GM18873 (cell line): ENCODE measurements at regions not wholly inside any gene's neighbourhood (a gene's known extent, or its start where the extent isn't known, plus 50 kb on each side); places are given as distances from the start of the nearest gene placed in this dataset.

ENCODE experiments used
- ATAC-seq: cut with Tn5 transposase; IDR thresholded peaks from one replicate; pipeline ENCODE4 v1.9.1; 2021; ENCODE audit warnings: mild to moderate bottlenecking, moderate library complexity, moderate number of reproducible peaks; ENCODE audit not compliant: unreplicated experiment, low FRiP score

DNA sequence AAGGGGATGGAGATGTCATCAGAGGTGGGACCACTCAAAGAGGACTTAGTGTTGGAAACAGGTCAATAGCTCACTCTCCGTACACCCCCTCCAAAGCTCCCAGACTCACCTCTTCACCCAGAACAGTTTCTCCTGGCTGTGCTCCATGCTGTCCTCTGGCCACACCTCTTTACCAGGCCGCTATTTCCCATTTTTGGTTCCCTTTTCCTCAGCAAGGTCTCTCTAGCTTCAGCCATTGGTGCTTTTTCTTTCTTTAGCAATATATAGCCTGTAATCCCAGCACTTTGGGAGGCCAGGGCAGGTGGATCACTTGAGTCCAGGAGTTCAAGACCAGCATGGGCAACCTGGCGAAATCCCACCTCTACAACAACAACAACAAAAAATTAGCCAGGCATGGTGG lies 123.6 kb upstream of the SMAD3 start:
- no peak for ATAC-seq

DNA sequence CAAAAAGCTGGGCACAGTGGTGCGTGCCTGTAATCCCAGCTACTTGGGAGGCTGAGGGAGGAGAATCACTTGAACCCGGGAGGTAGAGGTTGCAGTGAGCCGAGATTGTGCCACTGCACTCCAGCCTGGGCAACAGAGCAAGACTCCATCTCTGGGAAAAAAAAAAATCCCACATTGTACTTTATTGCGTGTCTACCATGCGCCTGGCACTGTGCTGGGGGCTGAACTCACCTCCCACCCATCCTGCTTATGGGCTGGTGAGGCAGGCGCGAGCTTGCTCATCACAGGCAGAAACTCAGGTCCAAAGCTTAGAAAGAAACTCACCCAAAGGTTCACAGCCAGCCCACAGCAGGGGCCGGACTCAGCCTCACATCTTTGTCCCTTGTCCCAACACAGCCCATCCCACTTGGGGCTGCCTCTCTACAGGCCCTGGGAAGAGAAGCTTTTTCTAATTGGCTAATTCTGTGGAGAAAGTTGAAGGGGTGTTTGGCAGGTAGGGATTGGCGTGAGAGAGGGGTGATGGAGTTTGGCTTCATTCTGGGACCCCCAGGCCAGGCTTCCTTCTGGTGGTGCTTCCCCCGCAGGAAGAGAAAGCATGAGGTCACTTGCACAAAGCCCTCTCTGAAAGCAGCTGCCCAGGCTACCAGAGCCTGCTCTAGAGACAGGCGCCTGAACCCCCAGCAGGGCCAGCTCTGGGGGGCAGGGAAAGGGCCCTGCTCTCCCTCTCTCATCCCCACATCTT lies 122.6 kb upstream of the SMAD3 start:
- no peak for ATAC-seq

DNA sequence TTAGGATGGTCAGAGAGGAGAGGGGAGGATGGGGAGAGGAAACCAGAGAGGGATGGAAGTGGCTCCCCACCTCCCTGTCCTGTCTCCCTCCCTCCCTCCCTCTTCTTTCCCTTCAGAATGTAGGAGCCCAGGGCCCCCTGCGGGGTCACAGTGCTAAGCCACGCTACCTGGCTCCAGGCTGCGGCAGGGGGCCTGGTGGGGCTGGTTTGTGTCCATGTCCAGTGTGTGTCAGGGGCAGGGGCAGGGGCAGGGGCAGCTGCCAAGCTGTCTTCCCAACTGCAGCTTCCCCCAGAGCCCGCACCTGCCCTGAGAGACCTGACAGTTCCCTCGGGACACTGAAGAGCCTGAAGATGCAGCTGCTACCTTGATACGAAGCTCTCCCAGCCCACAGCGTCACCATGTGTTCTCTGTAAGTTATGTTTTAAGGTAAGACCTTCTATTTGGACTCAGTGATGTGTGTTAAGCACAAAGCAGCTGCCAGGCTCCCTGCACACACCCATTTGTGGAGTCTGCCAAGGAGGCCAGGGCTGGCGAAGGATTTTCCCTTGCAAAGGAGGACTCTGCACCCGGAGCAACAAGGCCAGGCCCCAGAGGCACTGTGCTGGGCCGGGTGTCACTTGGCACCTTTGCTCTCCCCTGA lies 121.8 kb upstream of the SMAD3 start:
- no peak for ATAC-seq

DNA sequence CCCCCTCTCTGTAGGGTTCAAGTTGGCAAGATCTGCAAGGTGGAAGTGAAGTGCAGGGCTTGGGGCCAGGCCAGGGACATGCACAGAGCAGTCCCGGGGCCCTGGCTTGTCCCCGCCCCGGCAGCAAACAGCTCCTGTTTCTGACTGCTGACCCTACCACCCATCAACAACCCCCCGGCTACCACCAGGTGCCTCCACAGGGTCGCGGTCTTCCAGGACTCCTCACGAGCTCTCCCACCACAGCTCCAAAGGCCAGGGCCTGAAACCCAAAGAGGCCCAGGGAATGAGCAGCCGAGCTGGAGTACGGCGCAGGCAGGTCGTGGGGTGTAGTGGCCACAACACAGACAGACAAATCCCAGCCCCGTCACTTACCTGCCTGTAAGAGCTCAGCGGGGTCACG lies 121.3 kb upstream of the SMAD3 start:
- ATAC-seq = no peak

DNA sequence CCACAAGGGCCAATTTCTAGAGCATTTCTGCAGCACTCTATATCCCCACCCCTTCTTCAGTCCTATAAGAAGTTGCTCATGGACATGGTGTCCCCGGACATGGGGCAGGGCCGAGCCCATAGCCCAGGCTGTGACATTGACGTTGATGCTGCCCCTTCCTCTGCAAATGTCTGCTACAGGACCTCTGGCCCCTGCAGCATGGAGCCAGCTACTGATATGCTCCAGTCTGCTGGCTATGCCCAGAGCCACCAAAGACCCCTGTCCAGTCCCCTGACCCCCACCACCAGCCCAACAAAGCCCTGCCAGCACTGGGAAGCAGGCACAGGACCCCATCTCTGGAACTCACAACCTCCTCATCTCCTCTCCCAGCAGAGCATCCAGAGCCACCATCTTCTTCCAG lies 120.1 kb upstream of the SMAD3 start:
- ATAC-seq = no peak

DNA sequence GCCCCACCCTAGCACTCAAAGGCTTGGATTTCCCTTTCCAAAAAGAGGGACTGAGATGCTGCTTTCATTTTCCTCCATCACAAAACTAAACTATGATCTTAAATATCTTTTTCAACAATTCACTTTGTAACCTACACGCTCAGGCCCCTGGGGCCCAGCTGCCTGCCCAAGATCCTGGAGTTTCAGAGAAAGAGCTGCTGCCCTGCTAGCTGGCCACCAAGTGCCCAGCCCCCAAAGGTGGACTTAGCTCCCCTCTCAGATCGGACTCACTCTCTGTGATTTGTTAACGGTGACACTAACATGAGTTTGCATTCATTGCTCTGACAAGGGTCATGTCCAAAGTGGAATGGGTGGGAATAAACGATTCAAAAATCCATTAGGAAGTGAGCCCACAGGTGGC lies 119.6 kb upstream of the SMAD3 start:
- no peak for ATAC-seq

DNA sequence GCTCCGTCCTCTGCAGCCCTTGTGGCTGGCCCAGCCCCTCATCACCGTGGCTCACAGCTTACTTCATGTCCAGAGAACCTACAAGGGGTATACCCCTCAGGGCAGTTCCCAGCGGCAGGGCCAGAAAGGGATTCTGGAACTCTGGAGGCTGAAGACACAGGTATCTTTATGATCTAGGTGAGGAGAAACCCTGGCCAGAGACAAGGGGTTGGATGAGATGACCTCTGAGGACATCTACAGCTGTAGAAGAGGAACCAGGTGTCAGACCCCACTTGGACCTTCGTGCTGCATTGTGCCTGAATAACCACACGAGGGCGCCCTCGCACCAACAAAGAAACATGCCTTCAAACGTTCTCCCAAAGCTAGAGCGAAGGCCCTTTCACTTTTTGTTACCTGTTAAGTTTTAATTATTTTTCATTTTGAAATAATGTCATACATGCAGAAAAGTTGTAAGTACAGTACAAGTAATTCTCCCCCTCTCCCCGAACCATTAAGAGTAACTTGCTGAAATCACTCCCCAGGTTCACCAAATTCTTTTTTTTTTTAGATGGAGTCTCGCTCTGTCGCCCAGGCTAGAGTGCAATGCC lies 118.7 kb upstream of the SMAD3 start:
- no peak for ATAC-seq

DNA sequence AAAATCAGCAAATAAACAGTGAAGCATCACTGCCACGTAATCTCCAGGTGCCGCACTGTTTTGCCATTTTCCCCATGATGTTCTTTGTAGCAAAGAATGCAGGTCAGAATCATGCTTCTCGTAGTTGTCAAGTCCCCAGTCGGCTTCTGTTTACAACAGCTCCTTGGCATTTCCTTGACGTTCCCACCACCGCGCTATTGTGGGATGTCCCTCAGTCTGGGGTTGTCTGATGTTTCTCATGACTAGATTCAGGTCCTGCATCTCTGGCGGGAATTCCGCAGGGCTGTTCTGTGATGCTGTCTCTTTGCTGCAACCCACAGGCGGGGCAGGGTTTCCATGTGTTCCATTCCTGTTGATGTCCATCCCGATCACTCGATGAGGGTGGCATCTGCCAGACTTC lies 117.9 kb upstream of the SMAD3 start:
- no peak for ATAC-seq

DNA sequence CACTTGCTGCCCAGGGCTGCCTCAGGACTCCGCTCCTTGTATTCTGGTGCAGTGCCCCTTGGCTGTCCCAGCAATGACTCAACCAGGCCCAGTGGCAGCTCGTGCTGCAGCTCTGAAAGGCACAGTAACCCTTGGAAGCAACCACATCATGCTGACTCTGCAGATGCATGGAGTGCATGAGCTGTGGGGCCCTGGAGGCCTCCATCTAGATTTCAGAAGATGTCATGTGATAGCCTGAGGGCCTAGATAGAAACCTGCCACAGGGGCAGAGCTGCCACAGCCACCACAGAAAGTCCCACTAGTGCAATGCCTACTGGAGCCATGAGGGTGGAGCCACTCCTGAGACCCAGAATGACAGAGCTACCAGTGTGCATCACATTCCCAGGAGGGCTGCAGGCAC lies 117.1 kb upstream of the SMAD3 start:
- ATAC-seq = no peak

DNA sequence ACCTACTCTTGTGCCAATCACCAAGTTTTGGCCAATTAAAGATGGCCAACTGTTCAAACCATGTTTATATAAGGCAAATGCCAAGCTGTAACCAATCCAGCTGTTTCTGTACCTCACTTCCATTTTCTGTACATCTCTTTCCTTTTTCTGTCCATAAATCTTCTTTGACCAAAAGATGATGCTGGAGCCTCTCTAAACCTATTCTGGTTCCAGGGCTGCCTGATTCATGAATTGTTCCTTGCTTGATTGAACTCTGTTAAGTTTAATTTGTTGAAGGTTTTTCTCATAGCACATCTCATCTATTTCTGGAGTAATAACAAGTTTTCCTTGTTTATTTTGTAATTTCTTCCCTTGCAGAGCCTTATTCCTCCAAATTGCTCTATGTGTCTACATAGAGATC lies 115.3 kb upstream of the SMAD3 start:
- no peak for ATAC-seq

DNA sequence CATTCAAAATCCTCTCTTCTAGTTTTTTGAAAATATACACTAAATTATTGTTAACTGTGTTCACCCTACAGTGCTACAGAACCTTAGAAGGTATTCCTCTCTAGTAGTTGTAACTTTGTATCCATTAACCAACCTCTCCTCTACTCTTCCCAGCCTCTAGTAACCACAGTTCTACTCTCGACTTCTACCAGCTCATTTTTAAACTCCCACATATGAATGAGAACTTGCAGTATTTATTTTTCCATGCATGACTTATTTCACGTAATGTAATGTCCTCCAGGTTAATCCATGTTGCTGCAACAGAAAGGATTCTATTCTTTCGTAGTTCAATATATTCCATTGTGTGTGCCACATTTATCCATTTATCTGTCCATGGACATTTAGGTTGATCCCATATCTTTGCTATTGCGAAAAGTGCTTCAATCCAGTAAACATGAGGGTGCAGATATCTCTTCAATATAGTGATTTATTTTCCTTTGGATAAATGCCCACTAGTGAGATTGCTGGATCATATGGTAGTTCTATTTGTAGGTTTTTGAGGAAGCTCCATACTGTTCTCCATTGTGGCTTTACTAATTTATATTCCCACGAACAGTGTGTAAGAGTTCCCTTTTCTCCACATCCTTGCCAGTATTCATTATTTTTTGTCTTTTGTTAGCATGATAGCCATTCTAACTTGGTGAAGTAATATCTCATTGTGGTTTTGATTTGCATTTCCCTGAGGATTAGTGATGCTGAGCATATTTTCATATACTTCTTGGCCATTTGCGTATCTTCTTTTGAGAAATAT lies 113.7 kb upstream of the SMAD3 start:
- ATAC-seq = no peak

DNA sequence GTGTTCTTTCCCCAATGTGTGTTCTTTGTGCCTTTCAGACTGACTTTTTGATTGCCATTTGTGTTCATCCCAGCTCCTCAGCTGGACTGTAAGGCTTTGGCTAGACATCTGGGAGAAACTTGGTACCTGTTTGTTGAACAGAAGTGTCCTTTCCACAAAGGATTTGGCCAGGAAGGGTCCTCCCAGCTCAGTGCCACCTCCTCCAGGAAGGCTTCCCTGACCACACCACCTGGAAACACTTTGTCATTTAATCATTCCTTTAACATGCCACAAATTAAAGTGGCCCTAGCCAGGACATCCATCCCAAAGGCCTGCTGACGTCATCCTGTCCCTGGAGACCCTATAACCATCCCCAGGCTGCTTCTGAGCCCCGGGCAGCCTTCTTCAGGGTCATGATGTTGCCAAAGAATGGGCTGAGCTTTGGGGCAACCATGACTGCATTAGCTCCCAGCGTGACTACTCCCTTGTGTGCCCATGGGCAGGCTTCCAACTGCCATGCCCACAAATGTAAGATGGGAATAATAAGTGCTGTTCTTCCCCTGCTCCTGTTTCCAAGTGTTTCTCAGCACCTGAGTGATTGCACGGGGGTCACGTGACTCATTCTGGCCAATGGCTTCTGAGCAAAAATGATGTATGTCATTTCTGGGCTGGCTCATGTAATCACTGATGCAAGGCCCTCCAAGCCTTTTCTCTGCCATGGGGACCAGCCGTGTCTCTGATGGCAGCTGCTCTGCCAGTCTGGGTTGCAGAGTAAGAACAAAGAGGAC lies 112.5 kb upstream of the SMAD3 start:
- no peak for ATAC-seq

DNA sequence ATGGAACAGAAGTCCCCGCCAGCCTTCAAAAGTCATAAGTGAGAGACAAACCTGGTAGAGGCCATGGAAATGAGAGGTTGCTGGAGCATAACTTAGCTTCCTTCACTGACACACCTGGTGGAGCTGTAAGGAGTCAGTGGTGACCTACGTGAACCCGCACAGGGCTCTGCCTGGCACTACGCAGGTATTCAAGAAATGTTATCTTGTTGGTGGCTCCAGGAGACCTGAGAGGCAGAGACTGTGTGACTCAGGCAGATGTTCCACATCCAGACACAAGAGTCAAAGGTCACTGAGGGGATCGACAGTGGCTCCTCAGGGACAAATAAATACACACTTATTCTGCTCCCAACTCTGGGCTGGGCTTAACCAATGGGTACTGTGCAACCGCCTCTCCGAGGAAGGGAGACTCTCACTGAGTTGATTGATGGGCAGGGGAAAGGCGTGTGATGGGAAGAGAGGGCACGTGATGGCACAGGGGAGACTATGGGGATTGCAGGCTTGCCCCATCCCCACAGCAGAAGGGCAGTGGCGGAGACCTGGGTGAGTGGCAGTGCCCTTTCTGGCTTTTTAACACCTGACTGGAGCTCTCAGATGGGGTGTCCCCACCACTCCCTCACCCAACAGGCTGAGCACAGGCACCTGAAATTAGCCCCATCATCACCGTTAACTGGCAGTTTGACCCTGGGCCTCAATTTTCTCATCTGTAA lies 111.7 kb upstream of the SMAD3 start:
- ATAC-seq = no peak

DNA sequence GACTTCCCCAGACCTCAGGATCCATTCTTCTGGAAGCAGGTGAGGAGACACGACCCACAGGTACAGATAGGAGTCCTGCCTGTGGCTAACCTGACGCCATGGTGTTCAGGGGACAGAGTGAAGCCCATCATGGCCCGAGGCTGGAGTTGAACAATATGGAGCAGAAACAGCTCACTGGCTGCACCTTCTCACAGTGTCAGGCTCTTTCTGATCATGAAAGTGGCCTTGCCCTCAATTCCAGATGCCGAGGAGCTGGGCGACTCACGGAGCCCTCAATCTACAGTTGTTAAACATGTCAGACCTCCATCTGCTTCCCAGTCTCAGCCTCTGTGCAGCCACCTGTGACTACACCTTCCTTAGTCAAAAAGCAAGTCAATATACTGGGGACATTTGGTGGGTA lies 110.8 kb upstream of the SMAD3 start:
- no peak for ATAC-seq

DNA sequence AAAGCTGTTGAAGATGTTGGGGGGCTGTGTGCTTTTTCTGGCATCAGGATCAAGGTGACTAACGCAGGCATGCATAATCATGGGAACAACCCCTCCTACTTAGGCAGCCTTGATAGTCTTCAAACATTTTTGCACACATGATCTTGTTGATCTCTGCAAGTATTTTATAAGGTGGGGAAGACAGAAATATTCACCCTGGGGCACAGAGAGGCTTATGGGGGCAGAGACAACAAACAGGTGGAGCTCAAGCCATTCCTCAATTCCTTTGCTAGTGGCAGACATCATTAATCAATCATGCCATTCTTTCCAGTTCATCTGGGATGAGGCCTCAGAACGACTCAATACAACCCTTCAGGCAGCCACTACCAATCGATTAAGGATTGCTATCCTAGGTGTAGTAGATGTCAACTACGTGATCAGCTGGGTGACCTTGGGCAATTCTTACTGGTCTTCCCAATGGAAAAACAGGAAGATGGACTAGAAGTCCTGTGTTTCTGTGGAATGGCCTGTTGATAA lies 110.3 kb upstream of the SMAD3 start:
- ATAC-seq = no peak

DNA sequence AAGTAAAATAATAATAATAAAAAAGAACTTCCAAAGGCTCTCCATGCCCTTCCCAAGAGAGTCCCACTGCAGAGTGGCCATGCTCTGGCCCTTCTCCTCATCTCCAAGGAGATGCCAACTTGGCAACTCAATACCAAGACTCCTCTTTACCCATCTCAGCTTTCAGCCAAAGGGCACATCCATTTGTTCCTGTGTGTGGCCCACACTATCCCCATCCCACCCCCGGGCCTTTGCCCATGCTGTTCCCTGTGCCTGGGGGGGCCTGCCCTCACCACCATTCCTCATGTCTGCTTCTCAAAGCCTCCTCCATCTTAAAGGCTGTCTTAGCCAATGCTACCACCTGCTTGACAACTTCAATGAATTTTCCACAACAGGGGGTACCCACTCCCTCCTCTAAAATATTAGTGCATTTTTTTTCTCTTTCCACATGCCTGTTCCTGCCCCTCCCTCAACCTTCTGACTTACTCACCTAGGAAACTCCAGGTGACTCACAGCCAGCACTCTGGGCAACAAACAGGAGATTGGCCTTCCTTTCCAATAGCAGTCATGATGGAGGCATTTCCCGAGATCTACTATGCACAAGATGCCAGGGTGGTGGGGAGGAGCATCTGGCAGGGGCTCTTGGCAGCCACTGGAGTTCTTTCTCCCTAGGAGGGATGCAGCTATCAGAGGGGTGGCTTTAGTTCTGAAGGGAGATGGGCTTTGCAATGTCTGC lies 109.4 kb upstream of the SMAD3 start:
- ATAC-seq = no peak

DNA sequence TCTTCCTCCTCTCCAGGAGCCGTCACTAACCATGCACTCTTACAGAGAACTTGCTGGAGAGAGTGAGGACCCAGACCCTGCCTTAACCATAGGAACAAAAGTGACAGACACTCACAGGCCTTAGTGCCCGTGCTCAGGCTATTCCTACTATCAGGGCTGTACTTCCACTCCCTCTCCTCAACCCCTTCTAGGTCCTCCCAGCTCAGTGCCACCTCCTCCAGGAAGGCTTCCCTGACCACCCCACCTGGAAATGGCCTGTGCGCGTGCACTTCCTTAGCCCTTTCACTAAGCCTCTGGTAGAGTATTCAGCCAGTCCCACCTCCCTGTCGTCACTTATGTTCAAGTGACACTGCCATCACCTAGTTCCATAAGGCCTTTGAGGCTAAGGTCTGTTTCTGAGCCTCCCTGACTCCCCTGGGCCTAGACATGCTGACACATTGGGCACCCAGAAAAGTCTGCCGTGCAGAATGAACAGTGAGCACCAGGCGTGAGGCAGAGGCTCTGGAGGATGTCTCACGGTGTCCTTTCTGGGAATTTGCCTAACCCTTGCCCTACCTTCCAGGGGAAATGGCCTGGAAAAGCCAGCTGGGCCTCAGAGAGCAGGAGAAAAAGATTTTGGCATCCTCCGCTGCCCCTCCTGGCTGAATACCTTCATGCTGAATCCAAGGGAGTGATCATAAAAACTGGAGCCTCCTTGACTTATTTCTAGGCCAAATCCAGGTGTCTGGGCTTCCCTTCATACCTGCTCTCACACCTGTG lies 108.6 kb upstream of the SMAD3 start:
- no peak for ATAC-seq

DNA sequence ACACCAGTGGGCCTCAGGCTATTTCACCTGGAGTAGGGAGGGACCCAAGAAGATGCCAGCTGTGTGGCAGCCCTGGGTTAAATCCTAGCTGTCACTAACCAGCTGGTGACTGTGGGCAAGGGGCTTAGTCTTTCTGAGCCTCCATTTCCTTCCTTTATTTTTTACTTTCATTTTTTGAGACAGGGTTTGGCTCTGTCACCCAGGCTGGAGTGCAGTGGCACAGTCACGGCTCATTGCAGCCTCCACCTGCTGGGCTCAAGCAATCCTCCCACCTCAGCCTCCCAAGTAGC lies 108.0 kb upstream of the SMAD3 start:
- no peak for ATAC-seq

DNA sequence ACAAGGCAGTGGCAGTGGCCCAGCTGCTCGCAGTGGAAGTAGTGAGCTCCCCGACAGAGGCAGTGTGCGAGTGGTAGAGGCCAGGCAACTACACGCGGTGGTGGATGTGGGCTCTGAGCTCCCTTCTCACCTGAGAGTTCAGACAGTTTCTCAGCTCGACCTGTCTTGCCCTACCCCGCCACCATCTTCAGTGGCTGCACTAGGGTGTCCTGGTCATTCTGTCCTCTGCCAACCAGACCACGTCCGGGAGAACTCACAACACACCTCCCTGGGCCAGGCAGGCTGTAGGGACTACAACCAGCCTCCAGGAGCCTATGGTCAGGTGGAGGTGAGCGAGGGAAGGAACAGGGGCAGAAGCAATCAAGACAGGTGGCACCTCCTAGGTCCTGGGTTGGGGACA lies 106.3 kb upstream of the SMAD3 start:
- no peak for ATAC-seq
